ENCODE measurements at regions not wholly inside any gene's neighbourhood (a gene's known extent, or its start where the extent isn't known, plus 50 kb on each side); places are given as distances from the start of the nearest gene placed in this dataset.
"Not testable (repeated sequence)": the region's sequence is repeated elsewhere in the genome, so short reads cannot be mapped to it uniquely, and the experiment has no call there.

DNA sequence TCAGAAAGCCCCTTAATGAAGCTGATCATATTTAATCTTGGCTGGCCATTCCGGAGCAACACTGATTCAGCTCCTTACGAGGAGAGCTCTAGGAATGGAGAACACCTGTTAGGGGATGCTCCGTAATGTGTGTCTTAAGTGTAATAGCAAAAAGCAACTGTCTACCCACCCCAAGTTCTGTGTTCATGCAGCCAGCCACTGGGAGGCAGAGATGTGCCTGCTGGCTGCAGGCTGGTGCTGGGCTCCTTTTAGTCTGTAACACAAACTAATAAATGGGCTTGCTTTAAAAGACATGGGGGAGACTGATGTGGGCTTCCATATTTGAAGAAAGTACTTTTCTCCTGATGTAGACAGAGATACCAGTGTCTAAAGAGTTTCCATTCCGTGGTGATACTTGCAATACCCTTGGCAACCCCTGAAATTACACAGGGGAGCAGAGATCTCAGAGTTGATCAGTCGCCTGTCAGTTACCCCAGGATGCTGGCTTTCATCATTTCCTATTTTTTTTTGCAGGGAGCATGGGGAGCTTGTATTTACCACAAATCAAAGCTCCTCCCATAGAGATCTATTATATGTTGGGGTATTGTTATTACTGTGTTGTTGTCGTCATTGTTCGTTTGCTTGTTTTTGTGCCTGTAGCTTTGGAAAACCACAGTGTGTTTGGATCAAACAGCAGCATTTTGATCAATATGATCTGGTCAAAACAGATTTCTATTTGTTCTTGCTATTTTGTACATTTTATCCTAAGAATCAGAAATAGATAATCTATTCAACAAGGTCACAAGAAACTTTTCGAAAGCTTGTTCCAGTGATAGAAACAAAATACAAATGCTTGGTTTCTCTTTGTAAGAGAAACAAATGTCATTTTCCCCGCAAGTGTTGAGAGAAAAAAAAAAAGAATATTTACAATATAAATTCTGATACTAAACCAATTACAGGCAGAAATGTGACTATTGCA lies 65.8 kb downstream of the MTX3 start:
- H3K27ac Mint-ChIP-seq, result no peak overlapping the region
- H3K4me1 Mint-ChIP-seq (ENCODE audit: low read depth), result no peaks in the 10 kb centered on the region
- peak; percentile 18 for DNase-seq
- no peaks in the 10 kb centered on the region for H3K9me3 Mint-ChIP-seq
- TF ChIP-seq, protein P1, sequence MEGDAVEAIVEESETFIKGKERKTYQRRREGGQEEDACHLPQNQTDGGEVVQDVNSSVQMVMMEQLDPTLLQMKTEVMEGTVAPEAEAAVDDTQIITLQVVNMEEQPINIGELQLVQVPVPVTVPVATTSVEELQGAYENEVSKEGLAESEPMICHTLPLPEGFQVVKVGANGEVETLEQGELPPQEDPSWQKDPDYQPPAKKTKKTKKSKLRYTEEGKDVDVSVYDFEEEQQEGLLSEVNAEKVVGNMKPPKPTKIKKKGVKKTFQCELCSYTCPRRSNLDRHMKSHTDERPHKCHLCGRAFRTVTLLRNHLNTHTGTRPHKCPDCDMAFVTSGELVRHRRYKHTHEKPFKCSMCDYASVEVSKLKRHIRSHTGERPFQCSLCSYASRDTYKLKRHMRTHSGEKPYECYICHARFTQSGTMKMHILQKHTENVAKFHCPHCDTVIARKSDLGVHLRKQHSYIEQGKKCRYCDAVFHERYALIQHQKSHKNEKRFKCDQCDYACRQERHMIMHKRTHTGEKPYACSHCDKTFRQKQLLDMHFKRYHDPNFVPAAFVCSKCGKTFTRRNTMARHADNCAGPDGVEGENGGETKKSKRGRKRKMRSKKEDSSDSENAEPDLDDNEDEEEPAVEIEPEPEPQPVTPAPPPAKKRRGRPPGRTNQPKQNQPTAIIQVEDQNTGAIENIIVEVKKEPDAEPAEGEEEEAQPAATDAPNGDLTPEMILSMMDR (IDR thresholded peaks at IDR 0.05), result peak; percentile 61; the same call in 1 of the 2 replicates
- no peaks in the 10 kb centered on the region; the same call in none of the 2 replicates for H3K27me3 Mint-ChIP-seq (ENCODE audit: insufficient read depth)
- H3K4me3 Mint-ChIP-seq, result no peak overlapping the region
- H3K36me3 Mint-ChIP-seq (ENCODE audit: low read depth), result no peaks in the 10 kb centered on the region

DNA sequence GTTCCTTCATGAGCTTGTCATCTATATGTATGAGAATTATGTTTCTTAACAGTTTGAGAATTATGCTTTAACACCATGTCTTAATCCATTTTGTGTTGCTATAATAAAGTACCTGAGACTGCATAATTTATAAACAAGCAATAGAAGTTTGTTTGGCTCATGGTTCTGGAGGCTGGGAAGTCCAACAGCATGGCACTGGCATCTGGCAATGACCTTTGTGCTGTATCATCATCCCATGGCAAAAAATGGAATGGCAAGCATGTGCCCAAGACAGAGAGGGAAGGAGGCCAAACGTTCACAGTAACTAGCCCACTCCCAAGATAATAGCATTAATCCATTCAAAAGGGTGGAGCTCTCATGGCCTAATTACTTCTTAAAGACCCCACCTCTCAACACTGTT lies 67.6 kb downstream of the MTX3 start:
- Mint-ChIP-seq H3K27me3 (ENCODE audit: insufficient read depth) (no peaks in the 10 kb centered on the region; the same call in none of the 2 replicates), H3K36me3 (ENCODE audit: low read depth) (no peaks in the 10 kb centered on the region), H3K27ac (no peak overlapping the region), H3K4me1 (ENCODE audit: low read depth) (no peaks in the 10 kb centered on the region), H3K4me3 (no peak overlapping the region), H3K9me3 (peaks cover 2% of the 10 kb centered on the region)
- no peak for DNase-seq
- TF ChIP-seq, protein P1 (IDR thresholded peaks at IDR 0.05), result no peak

DNA sequence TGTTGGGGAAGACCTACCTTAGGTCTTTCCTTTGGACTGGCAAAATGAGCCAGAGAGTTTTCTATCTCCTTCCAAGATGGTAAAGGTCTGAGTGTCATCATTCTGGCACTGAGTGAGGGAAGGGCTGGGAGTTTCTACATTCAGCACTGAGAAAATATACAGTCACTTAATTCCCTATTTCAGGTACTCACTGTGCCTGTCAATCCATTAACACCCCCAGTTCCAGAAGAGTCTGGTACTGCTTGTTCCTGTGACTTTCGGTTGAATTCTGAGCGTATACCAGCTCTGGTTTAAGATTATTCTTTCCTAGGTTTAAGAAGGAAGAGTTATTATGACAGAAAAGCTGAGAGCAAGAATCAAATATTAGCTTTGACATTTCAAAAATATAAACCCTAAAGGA lies 68.4 kb downstream of the MTX3 start:
- no peak for DNase-seq
- TF ChIP-seq, protein P1 (IDR thresholded peaks at IDR 0.05), result no peak
- Mint-ChIP-seq H3K9me3 (peaks cover 8% of the 10 kb centered on the region), H3K36me3 (ENCODE audit: low read depth) (no peaks in the 10 kb centered on the region), H3K4me1 (ENCODE audit: low read depth) (no peaks in the 10 kb centered on the region), H3K27me3 (ENCODE audit: insufficient read depth) (no peaks in the 10 kb centered on the region; the same call in 1 of the 2 replicates), H3K4me3 (no peak overlapping the region), H3K27ac (no peak overlapping the region)

DNA sequence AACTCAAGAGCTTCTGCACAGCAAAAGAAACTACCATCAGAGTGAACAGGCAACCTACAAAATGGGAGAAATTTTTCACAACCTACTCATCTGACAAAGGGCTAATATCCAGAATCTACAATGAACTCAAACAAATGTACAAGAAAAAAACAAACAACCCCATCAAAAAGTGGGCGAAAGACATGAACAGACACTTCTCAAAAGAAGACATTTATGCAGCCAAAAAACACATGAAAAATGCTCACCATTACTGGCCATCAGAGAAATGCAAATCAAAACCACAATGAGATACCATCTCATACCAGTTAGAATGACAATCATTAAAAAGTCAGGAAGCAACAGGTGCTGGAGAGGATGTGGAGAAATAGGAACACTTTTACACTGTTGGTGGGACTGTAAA lies 83.6 kb downstream of the MTX3 start:
- not testable (repeated sequence) for H3K4me1 Mint-ChIP-seq (ENCODE audit: low read depth); DNase-seq; H3K27ac Mint-ChIP-seq; H3K36me3 Mint-ChIP-seq (ENCODE audit: low read depth); H3K9me3 Mint-ChIP-seq; H3K4me3 Mint-ChIP-seq
- H3K27me3 Mint-ChIP-seq (ENCODE audit: insufficient read depth), result peaks cover 11% of the 10 kb centered on the region

DNA sequence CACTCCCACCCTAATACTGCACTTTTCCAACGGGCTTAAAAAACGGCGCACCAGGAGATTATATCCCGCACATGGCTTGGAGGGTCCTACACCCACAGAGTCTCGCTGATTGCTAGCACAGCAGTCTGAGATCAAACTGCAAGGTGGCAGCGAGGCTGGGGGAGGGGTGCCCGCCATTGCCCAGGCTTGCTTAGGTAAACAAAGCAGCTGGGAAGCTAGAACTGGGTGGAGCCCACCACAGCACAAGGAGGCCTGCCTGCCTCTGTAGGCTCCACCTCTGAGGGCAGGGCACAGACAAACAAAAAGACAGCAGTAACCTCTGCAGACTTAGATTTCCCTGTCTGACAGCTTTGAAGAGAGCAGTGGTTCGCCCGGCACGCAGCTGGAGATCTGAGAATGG lies 88.5 kb downstream of the MTX3 start:
- not testable (repeated sequence) for H3K4me3 Mint-ChIP-seq; H3K27ac Mint-ChIP-seq; H3K36me3 Mint-ChIP-seq (ENCODE audit: low read depth); H3K27me3 Mint-ChIP-seq (ENCODE audit: insufficient read depth); DNase-seq; H3K9me3 Mint-ChIP-seq; H3K4me1 Mint-ChIP-seq (ENCODE audit: low read depth)

DNA sequence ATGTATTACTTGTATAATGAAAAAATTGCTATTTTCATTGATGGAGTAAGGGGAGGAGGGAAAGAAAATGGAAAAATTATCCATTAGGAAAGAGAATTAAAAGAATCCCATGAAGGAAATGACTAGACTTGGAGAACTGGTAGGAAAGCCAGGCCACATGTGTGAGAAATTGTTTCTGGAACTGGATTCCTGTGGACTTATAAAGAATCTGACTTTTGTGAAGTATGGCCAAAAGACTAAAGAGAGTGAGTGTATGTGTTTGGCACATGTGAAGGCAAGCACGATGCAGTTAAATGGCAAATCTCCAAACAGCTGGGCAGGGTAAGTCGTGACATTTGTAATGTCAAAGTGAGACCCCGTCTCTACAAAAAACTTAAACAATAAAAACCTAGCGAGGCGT lies 89.4 kb downstream of the MTX3 start:
- Mint-ChIP-seq H3K27me3 (ENCODE audit: insufficient read depth) (peaks cover 2% of the 10 kb centered on the region; the same call in 1 of the 2 replicates), H3K4me1 (ENCODE audit: low read depth) (no peaks in the 10 kb centered on the region), H3K36me3 (ENCODE audit: low read depth) (no peaks in the 10 kb centered on the region), H3K9me3 (no peaks in the 10 kb centered on the region), H3K4me3 (no peak overlapping the region), H3K27ac (no peak overlapping the region)
- TF ChIP-seq, protein P1 (IDR thresholded peaks at IDR 0.05), result no peak
- no peak for DNase-seq
